Right lobe of liver (tissue), 6 donors: ENCODE measurements at regions not wholly inside any gene's neighbourhood (a gene's known extent, or its start where the extent isn't known, plus 50 kb on each side); places are given as distances from the start of the nearest gene placed in this dataset.

ENCODE experiments used
- ATAC-seq, 4 donors: fragments of 200-7000 bp; cut with Tn5 transposase; one replicate each; pipeline ENCODE4 v1.9.1; 2020; ENCODE audit warnings: mild to moderate bottlenecking in 4 of 4, moderate library complexity in 4 of 4
- DNase-seq, 3 donors: peaks; one replicate each; pipeline ENCODE4 v3.0.0-alpha.2; 2020
- H3K27ac ChIP-seq, 3 donors: fragments of 200-600 bp; one replicate each; pipeline ENCODE4 v1.8.0; 2022
- H3K27me3 ChIP-seq, 2 donors: fragments of 200-600 bp; one replicate each; pipeline ENCODE4 v1.8.0; 2022
- H3K36me3 ChIP-seq, 4 donors: fragments of 200-600 bp; sonication (generic) in 1 of 4; one replicate each; pipeline versions ENCODE4 v1.5.1 to v1.8.0; 2017 to 2022; ENCODE audit warnings: control low read depth in 1 of 4
- H3K4me1 ChIP-seq, 4 donors: fragments of 200-600 bp; sonication (generic) in 1 of 4; one replicate each; pipeline versions ENCODE4 v1.5.1 to v1.8.0; 2017 to 2022; ENCODE audit warnings: control low read depth in 1 of 4
- H3K4me3 ChIP-seq, 3 donors: fragments of 200-600 bp; one replicate each; pipeline ENCODE4 v1.8.0; 2022
- H3K9me3 ChIP-seq, 4 donors: fragments of 200-600 bp; sonication (generic) in 1 of 4; one replicate each; pipeline versions ENCODE4 v1.5.1 to v1.8.0; 2017 to 2022; ENCODE audit warnings: control low read depth in 1 of 4
- POLR2A ChIP-seq: fragments of 450-650 bp; IDR thresholded peaks from one replicate; pipeline ENCODE4 v1.6.1; 2017; ENCODE audit warnings: antibody characterized with exemption, mild to moderate bottlenecking
- WGBS: methylation state at CpG from one replicate; pipeline ENCODE4 v1.1.6; 2018; ENCODE audit warnings: low coverage, low lambda C conversion rate; ENCODE audit not compliant: insufficient coverage; ENCODE audit errors: missing lambda C conversion rate; 5-methylcytosine and 5-hydroxymethylcytosine counted together
- intact Hi-C, 2 donors: fragments of 100-400 bp; cut with DNase I; formaldehyde crosslinking; loops; one replicate each; pipeline versions ENCODE4 v1.11.2 to v1.14.1; 2022
- TF ChIP-seq, protein P1 (sequence below), 4 donors: fragments of 200-600 bp in 3 of 4; fragments of 450-650 bp in 1 of 4; IDR thresholded peaks; one replicate each; pipeline versions ENCODE4 v1.5.1 to v1.8.0; 2016 to 2022; ENCODE audit warnings: antibody characterized with exemption in 4 of 4, mild to moderate bottlenecking in 2 of 4
- donor health status: DM: no; HTN: yes; CAD: no.
- donor health status: DM: no; HTN: no; CAD: no.
- donor health status: DM: no; HTN: no; CAD: no.
- donor health status: DM: no; HTN: yes; CAD: no.
- donor health status: DM: no; HTN: yes; CAD: no.

GRCh38 chr20:19070026-19070425 lies 142.4 kb upstream of the SLC24A3 start:
- no peak overlapping the region for H3K27ac ChIP-seq
- no peaks in the 10 kb centered on the region for H3K27me3 ChIP-seq
- ATAC-seq (no peak), DNase-seq (no peak)
- no peak overlapping the region for H3K4me3 ChIP-seq
- H3K9me3 ChIP-seq = no peaks in the 10 kb centered on the region
- H3K4me1 ChIP-seq = no peaks in the 10 kb centered on the region
- TF ChIP-seq, protein P1, sequence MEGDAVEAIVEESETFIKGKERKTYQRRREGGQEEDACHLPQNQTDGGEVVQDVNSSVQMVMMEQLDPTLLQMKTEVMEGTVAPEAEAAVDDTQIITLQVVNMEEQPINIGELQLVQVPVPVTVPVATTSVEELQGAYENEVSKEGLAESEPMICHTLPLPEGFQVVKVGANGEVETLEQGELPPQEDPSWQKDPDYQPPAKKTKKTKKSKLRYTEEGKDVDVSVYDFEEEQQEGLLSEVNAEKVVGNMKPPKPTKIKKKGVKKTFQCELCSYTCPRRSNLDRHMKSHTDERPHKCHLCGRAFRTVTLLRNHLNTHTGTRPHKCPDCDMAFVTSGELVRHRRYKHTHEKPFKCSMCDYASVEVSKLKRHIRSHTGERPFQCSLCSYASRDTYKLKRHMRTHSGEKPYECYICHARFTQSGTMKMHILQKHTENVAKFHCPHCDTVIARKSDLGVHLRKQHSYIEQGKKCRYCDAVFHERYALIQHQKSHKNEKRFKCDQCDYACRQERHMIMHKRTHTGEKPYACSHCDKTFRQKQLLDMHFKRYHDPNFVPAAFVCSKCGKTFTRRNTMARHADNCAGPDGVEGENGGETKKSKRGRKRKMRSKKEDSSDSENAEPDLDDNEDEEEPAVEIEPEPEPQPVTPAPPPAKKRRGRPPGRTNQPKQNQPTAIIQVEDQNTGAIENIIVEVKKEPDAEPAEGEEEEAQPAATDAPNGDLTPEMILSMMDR (IDR thresholded peaks at IDR 0.05) = no peak
- TF ChIP-seq POLR2A = no peak
- H3K36me3 ChIP-seq = no peaks in the 10 kb centered on the region
- intact Hi-C loops = no loop called here
- 67% methylated on average over 1 of the region's 6 CpGs for WGBS

DNA sequence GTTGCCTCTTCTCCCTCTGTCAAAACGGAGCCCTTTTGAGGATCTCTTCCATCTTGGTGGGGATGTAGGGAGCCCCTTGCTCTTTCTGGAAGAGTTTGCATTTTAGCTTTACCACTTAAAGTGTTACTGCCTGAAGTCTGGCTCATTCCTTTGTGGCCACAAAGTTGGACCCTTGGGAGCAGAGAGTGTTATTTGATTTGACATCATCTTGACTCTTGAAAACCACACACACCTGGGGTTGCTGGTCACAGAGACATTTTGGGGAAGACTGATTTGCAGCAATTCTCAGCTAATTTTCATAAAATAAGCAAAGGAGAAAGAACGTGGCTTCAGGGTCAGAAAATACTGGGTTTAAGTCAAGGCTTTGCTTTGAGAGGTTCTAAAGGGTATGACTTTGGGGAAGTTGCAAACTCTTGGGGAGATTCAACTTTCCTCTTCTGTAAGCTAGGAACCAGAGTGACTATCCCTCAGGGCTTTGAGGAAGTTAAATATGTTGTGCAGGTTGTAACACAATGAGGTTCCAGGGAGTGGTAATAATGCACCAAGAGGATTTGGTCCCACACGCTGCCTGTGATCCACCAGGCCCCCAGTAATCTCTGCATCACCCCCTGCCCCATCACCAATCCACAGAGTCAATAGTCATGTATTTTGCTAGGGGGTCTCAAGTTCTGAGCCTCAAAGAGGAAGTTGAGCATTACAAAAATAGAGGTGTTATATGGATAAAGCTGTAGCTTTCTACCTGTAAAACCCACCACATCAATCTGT lies 141.6 kb upstream of the SLC24A3 start:
- peak in 1 of 4 donors; percentile 27 for ATAC-seq
- no peak for DNase-seq
- no peaks in the 10 kb centered on the region for H3K4me1 ChIP-seq
- no peak overlapping the region for H3K4me3 ChIP-seq
- H3K36me3 ChIP-seq = no peaks in the 10 kb centered on the region
- no peaks in the 10 kb centered on the region for H3K27me3 ChIP-seq
- no peaks in the 10 kb centered on the region for H3K9me3 ChIP-seq
- 46% methylated on average over 2 of the region's 3 CpGs for WGBS
- intact Hi-C loops = no loop called here
- TF ChIP-seq, protein P1 (IDR thresholded peaks at IDR 0.05) = no peak
- TF ChIP-seq POLR2A = no peak
- no peak overlapping the region for H3K27ac ChIP-seq

DNA sequence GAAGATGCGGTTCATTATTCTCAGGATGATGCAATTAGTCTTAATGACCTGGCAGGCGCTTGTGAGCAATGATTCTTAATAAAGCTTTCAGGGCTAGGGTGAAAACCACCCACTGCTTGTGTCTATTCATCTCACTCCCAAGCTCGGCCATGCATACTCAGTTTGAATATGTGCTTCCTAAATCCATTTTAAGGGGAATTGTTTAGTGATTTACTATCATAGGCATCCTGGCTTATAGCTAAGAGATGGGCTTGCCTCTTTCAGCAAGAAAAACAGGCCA lies 141.1 kb upstream of the SLC24A3 start:
- no peak for ATAC-seq
- intact Hi-C loops = no loop called here

GRCh38 chr20:19071902-19072498 lies 140.4 kb upstream of the SLC24A3 start:
- DNase-seq (no peak), ATAC-seq (no peak)
- intact Hi-C loops = no loop called here
- Histone ChIP-seq H3K4me1 (no peaks in the 10 kb centered on the region), H3K4me3 (no peak overlapping the region), H3K27me3 (no peaks in the 10 kb centered on the region), H3K36me3 (no peaks in the 10 kb centered on the region), H3K27ac (no peak overlapping the region), H3K9me3 (no peaks in the 10 kb centered on the region)
- 36% methylated on average over 2 of the region's 2 CpGs for WGBS
- TF ChIP-seq, protein P1 (IDR thresholded peaks at IDR 0.05) = no peak
- no peak for TF ChIP-seq POLR2A

More for the DNA sequence above, 141.1 kb upstream of the SLC24A3 start:
- no peaks in the 10 kb centered on the region for H3K27me3 ChIP-seq
- no peaks in the 10 kb centered on the region for H3K9me3 ChIP-seq
- DNase-seq = no peak
- TF ChIP-seq, protein P1 (IDR thresholded peaks at IDR 0.05) = no peak
- TF ChIP-seq POLR2A = no peak
- no peaks in the 10 kb centered on the region for H3K4me1 ChIP-seq
- WGBS = 59% methylated on average over 3 of the region's 3 CpGs
- no peaks in the 10 kb centered on the region for H3K36me3 ChIP-seq
- H3K4me3 ChIP-seq = no peak overlapping the region
- H3K27ac ChIP-seq = no peak overlapping the region
